Astrocyte (in vitro differentiated cells and primary cell): ENCODE measurements at regions not wholly inside any gene's neighbourhood (a gene's known extent, or its start where the extent isn't known, plus 50 kb on each side); places are given as distances from the start of the nearest gene placed in this dataset.

Experiments
- DNase-seq: peaks from one replicate; pipeline ENCODE4 v3.0.0-alpha.2; 2010; ENCODE audit warnings: low read depth
- FAIRE-seq: peaks from 2 replicates; lab custom pipeline; 2011; peaks lifted over from hg19 to GRCh38; lab: Jason Lieb, UNC
- H2AFZ ChIP-seq: 2 replicates; pipeline ENCODE4 v1.6.0; 2012; ENCODE audit warnings: low read depth, low read length, inconsistent platforms
- H3K27ac ChIP-seq: 2 replicates; pipeline ENCODE4 v1.5.1; 2011; ENCODE audit warnings: low read depth, low read length, inconsistent platforms
- H3K27me3 ChIP-seq: 2 replicates; pipeline ENCODE4 v1.6.0; 2011; ENCODE audit warnings: low read length, inconsistent platforms; ENCODE audit not compliant: insufficient read depth
- H3K36me3 ChIP-seq: 2 replicates; pipeline ENCODE4 v1.5.1; 2011; ENCODE audit warnings: low read length, inconsistent platforms; ENCODE audit not compliant: insufficient read depth
- H3K4me1 ChIP-seq: 2 replicates; pipeline ENCODE4 v1.5.1; 2011; ENCODE audit warnings: low read length, inconsistent platforms; ENCODE audit not compliant: insufficient read depth
- H3K4me2 ChIP-seq: 2 replicates; pipeline ENCODE4 v1.6.0; 2012; ENCODE audit warnings: low read length, inconsistent platforms
- H3K4me3 ChIP-seq: 2 replicates; pipeline ENCODE4 v1.5.1; 2011; ENCODE audit warnings: low read depth, mild to moderate bottlenecking, low read length, inconsistent platforms; ENCODE audit not compliant: insufficient read depth
- H3K79me2 ChIP-seq: 2 replicates; pipeline ENCODE4 v1.6.0; 2012; ENCODE audit warnings: mild to moderate bottlenecking, low read length, inconsistent platforms; ENCODE audit not compliant: insufficient read depth
- H3K9ac ChIP-seq: 2 replicates; pipeline ENCODE4 v1.6.0; 2012; ENCODE audit warnings: mild to moderate bottlenecking, low read length, inconsistent platforms
- H3K9me3 ChIP-seq: 2 replicates; pipeline ENCODE4 v1.5.1; 2012; ENCODE audit warnings: low read depth, mild to moderate bottlenecking, low read length, inconsistent platforms; ENCODE audit not compliant: insufficient read depth
- H4K20me1 ChIP-seq: 2 replicates; pipeline ENCODE4 v1.6.0; 2012; ENCODE audit warnings: low read length, inconsistent platforms; ENCODE audit not compliant: insufficient read depth
- H3K27ac Mint-ChIP-seq: one replicate; pipeline ENCODE4 v1.8.0; 2021; ENCODE audit warnings: mild to moderate bottlenecking, mixed read lengths; ENCODE audit not compliant: unreplicated experiment
- H3K27me3 Mint-ChIP-seq: one replicate; pipeline ENCODE4 v1.8.0; 2021; ENCODE audit warnings: low read depth, mixed read lengths; ENCODE audit not compliant: unreplicated experiment
- H3K36me3 Mint-ChIP-seq: one replicate; pipeline ENCODE4 v1.8.0; 2021; ENCODE audit warnings: low read depth, mixed read lengths; ENCODE audit not compliant: unreplicated experiment
- H3K4me1 Mint-ChIP-seq: one replicate; pipeline ENCODE4 v1.8.0; 2021; ENCODE audit warnings: low read depth, mixed read lengths; ENCODE audit not compliant: unreplicated experiment
- H3K4me3 Mint-ChIP-seq: one replicate; pipeline ENCODE4 v1.8.0; 2021; ENCODE audit warnings: mild to moderate bottlenecking, moderate library complexity, mixed read lengths; ENCODE audit not compliant: unreplicated experiment
- H3K9me3 Mint-ChIP-seq: one replicate; pipeline ENCODE4 v1.8.0; 2021; ENCODE audit warnings: mild to moderate bottlenecking, mixed read lengths; ENCODE audit not compliant: unreplicated experiment
- CTCF ChIP-seq: IDR thresholded peaks from 2 replicates; pipeline ENCODE4 v1.5.1; 2011; ENCODE audit warnings: low read depth, mild to moderate bottlenecking, inconsistent platforms, low read length, moderate library complexity; ENCODE audit not compliant: insufficient read depth
- EZH2 ChIP-seq: IDR thresholded peaks from 2 replicates; pipeline ENCODE4 v1.6.1; 2012; ENCODE audit warnings: mild to moderate bottlenecking, low read length, inconsistent platforms; ENCODE audit not compliant: insufficient read depth

GRCh38 chr2:153299809-153300208 is 178.8 kb downstream of the RPRM start:
- no peaks in the 10 kb centered on the region for H3K36me3 Mint-ChIP-seq
- Histone ChIP-seq H3K4me3 (no peak overlapping the region), H3K9me3 (no peaks in the 10 kb centered on the region), H3K79me2 (no peaks in the 10 kb centered on the region), H2AFZ (no peak overlapping the region), H3K4me1 (no peaks in the 10 kb centered on the region), H3K27me3 (no peaks in the 10 kb centered on the region), H3K36me3 (no peaks in the 10 kb centered on the region), H4K20me1 (no peaks in the 10 kb centered on the region), H3K9ac (no peak overlapping the region), H3K27ac (no peak overlapping the region), H3K4me2 (no peak overlapping the region)
- FAIRE-seq (no peak), DNase-seq (no peak)
- no peaks in the 10 kb centered on the region for H3K9me3 Mint-ChIP-seq
- TF ChIP-seq CTCF (no peak), EZH2 (no peak)
- no peak overlapping the region for H3K4me3 Mint-ChIP-seq
- H3K27me3 Mint-ChIP-seq = peaks cover 6% of the 10 kb centered on the region
- no peak overlapping the region for H3K27ac Mint-ChIP-seq
- H3K4me1 Mint-ChIP-seq = no peaks in the 10 kb centered on the region

GRCh38 chr2:153299217-153299616 is 179.3 kb downstream of the RPRM start:
- no peaks in the 10 kb centered on the region for H3K9me3 ChIP-seq
- H3K4me2 ChIP-seq = no peak overlapping the region
- H3K9ac ChIP-seq = no peak overlapping the region
- no peak overlapping the region for H3K27ac Mint-ChIP-seq
- no peak for TF ChIP-seq EZH2
- no peak for TF ChIP-seq CTCF
- no peaks in the 10 kb centered on the region for H4K20me1 ChIP-seq
- H3K27me3 Mint-ChIP-seq = peaks cover 6% of the 10 kb centered on the region
- no peaks in the 10 kb centered on the region for H3K36me3 Mint-ChIP-seq
- H3K9me3 Mint-ChIP-seq = no peaks in the 10 kb centered on the region
- no peaks in the 10 kb centered on the region for H3K79me2 ChIP-seq
- H3K4me3 ChIP-seq = no peak overlapping the region
- no peak overlapping the region for H3K4me3 Mint-ChIP-seq
- DNase-seq = no peak
- H3K36me3 ChIP-seq = no peaks in the 10 kb centered on the region
- H2AFZ ChIP-seq = no peak overlapping the region
- no peaks in the 10 kb centered on the region for H3K4me1 Mint-ChIP-seq
- FAIRE-seq = no peak
- H3K4me1 ChIP-seq = no peaks in the 10 kb centered on the region
- no peak overlapping the region for H3K27ac ChIP-seq
- no peaks in the 10 kb centered on the region for H3K27me3 ChIP-seq

GRCh38 chr2:153294199-153294786 is 184.3 kb downstream of the RPRM start:
- TF ChIP-seq EZH2 = no peak
- TF ChIP-seq CTCF = no peak
- Mint-ChIP-seq H3K27ac (no peak overlapping the region), H3K4me3 (no peak overlapping the region), H3K27me3 (peaks cover 6% of the 10 kb centered on the region), H3K9me3 (peaks cover 3% of the 10 kb centered on the region), H3K36me3 (no peaks in the 10 kb centered on the region), H3K4me1 (no peaks in the 10 kb centered on the region)
- no peak for FAIRE-seq
- DNase-seq = no peak
- Histone ChIP-seq H3K79me2 (no peaks in the 10 kb centered on the region), H3K36me3 (no peaks in the 10 kb centered on the region), H3K4me1 (no peaks in the 10 kb centered on the region), H3K27me3 (no peaks in the 10 kb centered on the region), H4K20me1 (no peaks in the 10 kb centered on the region), H3K4me3 (no peak overlapping the region), H3K9me3 (no peaks in the 10 kb centered on the region), H2AFZ (no peak overlapping the region), H3K9ac (no peak overlapping the region), H3K4me2 (no peak overlapping the region), H3K27ac (no peak overlapping the region)
